Activated naive CD4-positive, alpha-beta T cell treated with anti-CD3 and anti-CD28 coated beads, Interleukin-2, amount 50 U/mL, for 72 hours (primary cell): ENCODE measurements at regions not wholly inside any gene's neighbourhood (a gene's known extent, or its start where the extent isn't known, plus 50 kb on each side); places are given as distances from the start of the nearest gene placed in this dataset.

Experiments used
- ATAC-seq, 2 donors: fragments of 150-1000 bp; cut with Tn5 transposase; 2 replicates each; pipeline ENCODE4 v1.10.0; 2021; ENCODE audit warnings: mild to moderate bottlenecking in 2 of 2, moderate library complexity in 2 of 2
- DNase-seq, 2 donors: peaks; one replicate each; pipeline ENCODE4 v3.0.0; 2021 to 2022; ENCODE audit warnings: low spot score in 2 of 2
- H3K27ac Mint-ChIP-seq, 2 donors: one replicate each; pipeline ENCODE4 v1.8.0; 2022; ENCODE audit warnings: mild to moderate bottlenecking in 2 of 2, mixed read lengths in 2 of 2
- H3K36me3 Mint-ChIP-seq, 2 donors: one replicate each; pipeline ENCODE4 v1.8.0; 2022; ENCODE audit warnings: mixed read lengths in 2 of 2
- H3K9me3 Mint-ChIP-seq, 2 donors: one replicate each; pipeline ENCODE4 v1.8.0; 2022; ENCODE audit warnings: mixed read lengths in 2 of 2

DNA sequence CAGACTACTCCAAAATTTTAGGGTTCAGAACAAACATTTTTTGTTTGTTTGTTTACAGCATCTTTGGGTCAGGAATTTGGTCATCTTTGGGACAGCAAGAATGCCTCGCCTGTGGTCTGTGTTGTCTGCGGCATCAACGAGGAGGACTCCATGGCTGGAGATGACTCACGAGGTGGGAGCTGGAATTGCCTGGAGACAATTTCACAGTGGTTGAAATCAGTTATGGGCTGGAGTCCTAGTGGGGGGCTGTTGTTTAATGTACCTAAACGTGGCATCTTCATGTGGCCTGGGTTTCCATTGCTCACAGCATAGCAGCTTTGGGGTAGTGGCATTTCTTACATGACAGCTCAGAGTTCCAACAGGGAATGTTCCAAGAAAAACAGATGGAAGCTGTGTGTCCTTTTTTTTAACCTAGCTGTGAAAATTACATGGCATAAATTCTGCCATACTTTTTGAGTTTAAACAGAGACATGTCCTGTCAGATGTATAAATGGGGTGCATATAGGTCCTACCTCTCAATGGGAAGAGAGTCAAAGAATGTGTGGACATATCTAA lies 507.3 kb upstream of the CBLB start:
- no peak overlapping the region for H3K27ac Mint-ChIP-seq

DNA sequence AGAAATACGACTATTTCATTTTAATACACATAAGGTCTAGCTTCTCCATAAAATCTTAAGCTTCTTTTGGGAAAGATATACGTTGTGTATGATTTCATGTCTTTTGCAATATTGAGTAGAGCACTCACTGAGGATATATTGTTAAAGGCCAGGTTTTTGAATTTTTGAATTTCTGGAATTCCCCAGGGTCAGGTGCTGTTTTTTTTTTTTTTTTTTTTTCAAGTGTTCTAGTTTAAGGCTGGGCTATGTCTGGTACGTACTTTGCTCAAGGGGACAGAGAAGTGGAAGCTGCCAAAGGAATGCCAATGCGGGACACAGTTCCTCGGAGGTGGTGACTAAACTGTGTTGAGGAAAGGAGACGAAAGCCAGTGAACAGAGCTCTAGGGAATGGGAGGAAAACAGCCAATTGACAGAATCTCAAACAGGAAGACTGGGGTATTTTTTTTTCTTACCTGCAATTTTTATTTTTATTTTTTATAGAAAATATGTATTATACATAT lies 510.5 kb upstream of the CBLB start:
- DNase-seq (no peak), ATAC-seq (no peak)
- H3K9me3 Mint-ChIP-seq = no peaks in the 10 kb centered on the region
- H3K36me3 Mint-ChIP-seq = no peaks in the 10 kb centered on the region
- no peak overlapping the region for H3K27ac Mint-ChIP-seq

More for the DNA sequence above, 507.3 kb upstream of the CBLB start:
- ATAC-seq (no peak), DNase-seq (no peak)
- Mint-ChIP-seq H3K9me3 (no peaks in the 10 kb centered on the region), H3K36me3 (no peaks in the 10 kb centered on the region)

DNA sequence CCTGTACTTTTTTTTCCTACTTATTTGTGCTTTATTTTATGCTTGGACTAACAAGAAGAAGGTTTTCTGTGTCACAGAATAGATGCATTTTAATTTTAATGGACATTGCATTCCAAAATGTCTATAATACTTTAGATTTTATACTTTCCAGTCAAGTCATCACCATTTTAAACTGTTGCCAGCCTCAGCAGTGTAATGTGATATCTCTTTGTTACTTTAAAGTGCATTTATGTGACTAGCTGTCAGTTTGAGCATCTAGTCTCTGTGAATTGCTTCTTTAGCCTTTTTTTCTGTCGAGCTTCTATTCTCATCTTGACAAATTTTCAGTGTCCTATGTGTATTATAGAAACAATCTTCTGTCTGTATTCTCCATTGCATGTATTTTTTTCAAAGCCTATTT lies 511.4 kb upstream of the CBLB start:
- no peak overlapping the region for H3K27ac Mint-ChIP-seq
- no peaks in the 10 kb centered on the region for H3K9me3 Mint-ChIP-seq
- ATAC-seq = no peak
- no peak for DNase-seq
- H3K36me3 Mint-ChIP-seq = no peaks in the 10 kb centered on the region

GRCh38 chr3:106381286-106381938 lies 512.6 kb upstream of the CBLB start:
- ATAC-seq = no peak
- H3K27ac Mint-ChIP-seq = peak overlapping the region in 1 of 2 donors; percentile 5
- H3K36me3 Mint-ChIP-seq = no peaks in the 10 kb centered on the region
- DNase-seq = no peak
- H3K9me3 Mint-ChIP-seq = no peaks in the 10 kb centered on the region

- Mint-ChIP-seq H3K27ac (no peak overlapping the region), H3K9me3 (no peaks in the 10 kb centered on the region), H3K36me3 (no peaks in the 10 kb centered on the region)
- DNase-seq = no peak
- no peak for ATAC-seq
Measured at GRCh38 chr3:106381939-106382335, 513.1 kb upstream of the CBLB start.

DNA sequence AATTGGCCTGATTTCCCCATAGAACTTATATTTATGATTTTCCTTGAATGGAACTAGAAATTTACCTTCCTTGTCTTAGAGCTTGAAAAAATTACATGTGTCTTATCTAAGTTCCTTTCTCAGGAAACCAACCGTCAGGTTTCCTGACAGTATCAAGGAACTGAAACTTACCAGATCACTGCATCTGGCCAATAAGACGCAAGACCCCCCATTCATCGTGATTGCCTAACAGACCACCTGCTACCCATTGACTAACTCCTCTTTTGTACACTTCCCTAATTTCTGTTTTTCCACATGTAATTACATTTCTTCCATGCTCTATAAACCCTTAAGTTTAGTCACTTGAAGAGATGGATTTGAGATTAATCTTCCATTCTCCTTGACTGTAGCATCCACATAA lies 517.2 kb upstream of the CBLB start:
- DNase-seq (no peak), ATAC-seq (no peak)
- no peaks in the 10 kb centered on the region for H3K36me3 Mint-ChIP-seq
- no peak overlapping the region for H3K27ac Mint-ChIP-seq
- no peaks in the 10 kb centered on the region for H3K9me3 Mint-ChIP-seq

- Mint-ChIP-seq H3K9me3 (peaks cover 0 to 7% of the 10 kb centered on the region in 2 donors), H3K36me3 (peaks cover 0 to 6% of the 10 kb centered on the region in 2 donors), H3K27ac (no peak overlapping the region)
- ATAC-seq (no peak), DNase-seq (no peak)
Measured at GRCh38 chr3:106392915-106393314, 524.1 kb upstream of the CBLB start.

GRCh38 chr3:106397006-106397405 lies 528.2 kb upstream of the CBLB start:
- DNase-seq = no peak
- H3K36me3 Mint-ChIP-seq = peaks cover 0 to 6% of the 10 kb centered on the region in 2 donors
- H3K27ac Mint-ChIP-seq = no peak overlapping the region
- H3K9me3 Mint-ChIP-seq = peaks cover 0 to 7% of the 10 kb centered on the region in 2 donors
- no peak for ATAC-seq

GRCh38 chr3:106398891-106399600 lies 530.2 kb upstream of the CBLB start:
- ATAC-seq (no peak), DNase-seq (no peak)
- H3K36me3 Mint-ChIP-seq = peaks cover 0 to 6% of the 10 kb centered on the region in 2 donors
- H3K9me3 Mint-ChIP-seq = peaks cover 0 to 7% of the 10 kb centered on the region in 2 donors
- H3K27ac Mint-ChIP-seq = no peak overlapping the region

- H3K27ac Mint-ChIP-seq = no peak overlapping the region
- peaks cover under 1 to 8% of the 10 kb centered on the region in 2 donors for H3K9me3 Mint-ChIP-seq
Measured at GRCh38 chr3:106399761-106400160, 530.9 kb upstream of the CBLB start.

GRCh38 chr3:106401666-106402490 lies 533.1 kb upstream of the CBLB start:
- ATAC-seq (no peak), DNase-seq (no peak)
- Mint-ChIP-seq H3K9me3 (peaks cover 4 to 14% of the 10 kb centered on the region in 2 donors), H3K27ac (no peak overlapping the region), H3K36me3 (peaks cover 0 to 8% of the 10 kb centered on the region in 2 donors)

More at GRCh38 chr3:106399761-106400160, 530.9 kb upstream of the CBLB start:
- peaks cover 0 to 6% of the 10 kb centered on the region in 2 donors for H3K36me3 Mint-ChIP-seq
- DNase-seq = no peak
- ATAC-seq = no peak

GRCh38 chr3:106403371-106404145 lies 534.7 kb upstream of the CBLB start:
- Mint-ChIP-seq H3K9me3 (peaks cover 4 to 13% of the 10 kb centered on the region in 2 donors), H3K36me3 (peaks cover 0 to 8% of the 10 kb centered on the region in 2 donors), H3K27ac (no peak overlapping the region)
- DNase-seq (no peak), ATAC-seq (no peak)

DNA sequence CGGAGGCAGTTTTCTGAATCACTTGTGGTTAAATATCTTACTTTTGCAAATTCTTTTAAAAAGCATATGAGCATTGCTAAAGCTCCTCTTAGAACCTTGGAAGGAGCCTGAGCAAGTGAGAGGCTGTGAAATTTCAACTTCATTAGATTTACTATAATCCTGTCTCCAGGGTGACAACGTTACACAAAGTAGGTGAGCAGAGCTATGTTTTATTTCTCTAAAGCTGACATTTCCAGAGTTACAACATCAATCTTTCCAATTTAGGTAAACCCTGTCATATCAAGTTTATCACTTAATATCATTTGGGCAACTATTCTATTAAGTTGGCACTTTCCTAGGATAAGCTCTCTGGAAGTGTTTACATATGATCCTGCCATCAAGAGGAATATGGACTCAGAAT lies 544.9 kb upstream of the CBLB start:
- no peak for DNase-seq
- Mint-ChIP-seq H3K36me3 (peaks cover 5 to 32% of the 10 kb centered on the region in 2 donors), H3K9me3 (peaks cover 6 to 21% of the 10 kb centered on the region in 2 donors), H3K27ac (no peak overlapping the region)
- no peak for ATAC-seq

DNA sequence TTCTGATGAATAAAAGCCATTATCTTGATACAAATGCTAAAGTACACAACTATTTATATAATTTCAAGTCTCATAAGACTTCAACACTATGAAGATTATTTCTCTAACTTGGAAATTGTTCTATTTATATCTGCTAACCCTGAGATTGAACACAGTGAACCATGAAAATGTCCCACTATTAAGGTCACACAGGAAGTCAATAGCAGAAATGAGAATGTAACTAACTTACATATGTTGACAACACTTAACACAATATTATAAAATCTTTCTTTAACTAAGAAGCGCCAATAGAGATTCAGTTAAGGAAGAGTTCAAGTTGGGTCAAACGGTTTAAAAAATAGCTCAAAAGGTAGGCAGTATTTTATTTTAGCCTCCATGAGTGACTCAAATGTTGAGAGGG lies 551.8 kb upstream of the CBLB start:
- Mint-ChIP-seq H3K36me3 (peaks cover 16 to 25% of the 10 kb centered on the region in 2 donors), H3K9me3 (peaks cover 14 to 30% of the 10 kb centered on the region in 2 donors), H3K27ac (no peak overlapping the region)
- DNase-seq (no peak), ATAC-seq (no peak)

GRCh38 chr3:106421426-106421825 lies 552.6 kb upstream of the CBLB start:
- ATAC-seq (no peak), DNase-seq (no peak)
- peaks cover 21 to 31% of the 10 kb centered on the region in 2 donors for H3K36me3 Mint-ChIP-seq
- peaks cover 14 to 30% of the 10 kb centered on the region in 2 donors for H3K9me3 Mint-ChIP-seq
- no peak overlapping the region for H3K27ac Mint-ChIP-seq

DNA sequence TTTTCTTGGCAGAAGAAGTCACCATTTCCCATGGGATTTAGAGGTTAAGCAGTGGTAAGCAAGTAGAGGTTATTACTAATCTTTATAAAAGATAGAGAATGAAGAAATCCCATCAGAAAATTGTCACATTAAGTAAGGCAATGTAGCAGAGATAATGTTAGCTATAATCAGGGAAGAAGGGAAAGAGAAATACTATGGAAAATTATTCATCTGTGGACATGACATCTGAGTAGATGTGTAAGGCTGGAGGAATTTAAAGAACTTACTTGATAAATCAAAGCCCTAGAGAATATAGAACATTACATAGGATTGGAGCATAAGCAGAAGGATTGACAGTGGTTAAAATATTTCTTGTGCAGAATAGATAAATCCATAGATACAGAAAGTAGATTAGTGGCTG lies 553.1 kb upstream of the CBLB start:
- peak overlapping the region; percentile 6 to 77 for H3K27ac Mint-ChIP-seq

More for the DNA sequence above, 553.1 kb upstream of the CBLB start:
- DNase-seq = no peak
- H3K9me3 Mint-ChIP-seq = peaks cover 14 to 30% of the 10 kb centered on the region in 2 donors
- H3K36me3 Mint-ChIP-seq = peaks cover 21 to 31% of the 10 kb centered on the region in 2 donors
- no peak for ATAC-seq
